Neural cell (in vitro differentiated cells): ENCODE measurements at regions not wholly inside any gene's neighbourhood (a gene's known extent, or its start where the extent isn't known, plus 50 kb on each side); places are given as distances from the start of the nearest gene placed in this dataset.

Source experiments
- EZH2 ChIP-seq: fragments of 200-600, 300-800 bp; shearing (Covaris generic), sonication (generic); IDR thresholded peaks from 2 replicates; pipeline ENCODE4 v1.6.1; 2014; ENCODE audit warnings: antibody characterized with exemption, low read length, borderline replicate concordance, mild to moderate bottlenecking; ENCODE audit not compliant: insufficient read depth, poor library complexity, severe bottlenecking
- MXI1 ChIP-seq: fragments of 450-650 bp; conservative IDR thresholded peaks from 2 replicates; pipeline ENCODE4 v1.6.1; 2014; ENCODE audit warnings: antibody characterized with exemption, mild to moderate bottlenecking; ENCODE audit not compliant: poor library complexity, severe bottlenecking
- TAF1 ChIP-seq: IDR thresholded peaks from 2 replicates; pipeline ENCODE4 v1.6.1; 2012; ENCODE audit warnings: low read depth
- TF ChIP-seq, protein P1 (sequence below): fragments of 450-650 bp; IDR thresholded peaks from 2 replicates; pipeline ENCODE4 v1.5.1; 2014; ENCODE audit warnings: antibody characterized with exemption, mild to moderate bottlenecking, moderate library complexity; ENCODE audit not compliant: poor library complexity, severe bottlenecking
- TF ChIP-seq, protein P2 (sequence below): IDR thresholded peaks from 2 replicates; pipeline ENCODE4 v1.6.1; 2012; ENCODE audit warnings: borderline replicate concordance

DNA sequence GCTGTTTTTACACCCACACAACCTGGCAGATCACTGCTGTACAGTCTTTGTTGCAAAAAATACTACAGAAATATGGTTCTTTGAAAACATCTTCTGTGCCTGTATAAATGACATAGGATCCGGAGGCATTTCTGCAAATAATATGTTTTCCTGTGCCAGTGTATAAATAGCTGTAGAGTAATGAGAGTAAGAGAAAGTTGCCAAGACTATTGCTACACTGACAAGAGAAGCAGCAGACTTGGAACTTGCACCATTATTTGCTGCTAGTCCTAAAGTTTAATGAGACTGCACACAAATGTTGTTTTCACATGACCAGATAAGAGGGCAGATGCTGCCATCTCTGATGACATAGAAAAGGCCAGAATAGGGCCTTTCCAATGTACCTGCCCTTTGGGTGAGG, 50.0 kb upstream of the DTNBP1 start:
- TF ChIP-seq, protein P1, sequence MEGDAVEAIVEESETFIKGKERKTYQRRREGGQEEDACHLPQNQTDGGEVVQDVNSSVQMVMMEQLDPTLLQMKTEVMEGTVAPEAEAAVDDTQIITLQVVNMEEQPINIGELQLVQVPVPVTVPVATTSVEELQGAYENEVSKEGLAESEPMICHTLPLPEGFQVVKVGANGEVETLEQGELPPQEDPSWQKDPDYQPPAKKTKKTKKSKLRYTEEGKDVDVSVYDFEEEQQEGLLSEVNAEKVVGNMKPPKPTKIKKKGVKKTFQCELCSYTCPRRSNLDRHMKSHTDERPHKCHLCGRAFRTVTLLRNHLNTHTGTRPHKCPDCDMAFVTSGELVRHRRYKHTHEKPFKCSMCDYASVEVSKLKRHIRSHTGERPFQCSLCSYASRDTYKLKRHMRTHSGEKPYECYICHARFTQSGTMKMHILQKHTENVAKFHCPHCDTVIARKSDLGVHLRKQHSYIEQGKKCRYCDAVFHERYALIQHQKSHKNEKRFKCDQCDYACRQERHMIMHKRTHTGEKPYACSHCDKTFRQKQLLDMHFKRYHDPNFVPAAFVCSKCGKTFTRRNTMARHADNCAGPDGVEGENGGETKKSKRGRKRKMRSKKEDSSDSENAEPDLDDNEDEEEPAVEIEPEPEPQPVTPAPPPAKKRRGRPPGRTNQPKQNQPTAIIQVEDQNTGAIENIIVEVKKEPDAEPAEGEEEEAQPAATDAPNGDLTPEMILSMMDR = no peak
- TF ChIP-seq, protein P2, sequence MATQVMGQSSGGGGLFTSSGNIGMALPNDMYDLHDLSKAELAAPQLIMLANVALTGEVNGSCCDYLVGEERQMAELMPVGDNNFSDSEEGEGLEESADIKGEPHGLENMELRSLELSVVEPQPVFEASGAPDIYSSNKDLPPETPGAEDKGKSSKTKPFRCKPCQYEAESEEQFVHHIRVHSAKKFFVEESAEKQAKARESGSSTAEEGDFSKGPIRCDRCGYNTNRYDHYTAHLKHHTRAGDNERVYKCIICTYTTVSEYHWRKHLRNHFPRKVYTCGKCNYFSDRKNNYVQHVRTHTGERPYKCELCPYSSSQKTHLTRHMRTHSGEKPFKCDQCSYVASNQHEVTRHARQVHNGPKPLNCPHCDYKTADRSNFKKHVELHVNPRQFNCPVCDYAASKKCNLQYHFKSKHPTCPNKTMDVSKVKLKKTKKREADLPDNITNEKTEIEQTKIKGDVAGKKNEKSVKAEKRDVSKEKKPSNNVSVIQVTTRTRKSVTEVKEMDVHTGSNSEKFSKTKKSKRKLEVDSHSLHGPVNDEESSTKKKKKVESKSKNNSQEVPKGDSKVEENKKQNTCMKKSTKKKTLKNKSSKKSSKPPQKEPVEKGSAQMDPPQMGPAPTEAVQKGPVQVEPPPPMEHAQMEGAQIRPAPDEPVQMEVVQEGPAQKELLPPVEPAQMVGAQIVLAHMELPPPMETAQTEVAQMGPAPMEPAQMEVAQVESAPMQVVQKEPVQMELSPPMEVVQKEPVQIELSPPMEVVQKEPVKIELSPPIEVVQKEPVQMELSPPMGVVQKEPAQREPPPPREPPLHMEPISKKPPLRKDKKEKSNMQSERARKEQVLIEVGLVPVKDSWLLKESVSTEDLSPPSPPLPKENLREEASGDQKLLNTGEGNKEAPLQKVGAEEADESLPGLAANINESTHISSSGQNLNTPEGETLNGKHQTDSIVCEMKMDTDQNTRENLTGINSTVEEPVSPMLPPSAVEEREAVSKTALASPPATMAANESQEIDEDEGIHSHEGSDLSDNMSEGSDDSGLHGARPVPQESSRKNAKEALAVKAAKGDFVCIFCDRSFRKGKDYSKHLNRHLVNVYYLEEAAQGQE = no peak
- TF ChIP-seq EZH2 (no peak), MXI1 (no peak), TAF1 (no peak)
